NOMO-1 treated with DMSO at 0.1 percent for 48 hours (cell line): ENCODE measurements at regions not wholly inside any gene's neighbourhood (a gene's known extent, or its start where the extent isn't known, plus 50 kb on each side); places are given as distances from the start of the nearest gene placed in this dataset.
"Not testable (repeated sequence)": the region's sequence is repeated elsewhere in the genome, so short reads cannot be mapped to it uniquely, and the experiment has no call there.

Source experiments
- DNase-seq: peaks from one replicate; lab custom pipeline; 2025; ENCODE audit not compliant: unreplicated experiment; lab: John Stamatoyannopoulos, UW

DNA sequence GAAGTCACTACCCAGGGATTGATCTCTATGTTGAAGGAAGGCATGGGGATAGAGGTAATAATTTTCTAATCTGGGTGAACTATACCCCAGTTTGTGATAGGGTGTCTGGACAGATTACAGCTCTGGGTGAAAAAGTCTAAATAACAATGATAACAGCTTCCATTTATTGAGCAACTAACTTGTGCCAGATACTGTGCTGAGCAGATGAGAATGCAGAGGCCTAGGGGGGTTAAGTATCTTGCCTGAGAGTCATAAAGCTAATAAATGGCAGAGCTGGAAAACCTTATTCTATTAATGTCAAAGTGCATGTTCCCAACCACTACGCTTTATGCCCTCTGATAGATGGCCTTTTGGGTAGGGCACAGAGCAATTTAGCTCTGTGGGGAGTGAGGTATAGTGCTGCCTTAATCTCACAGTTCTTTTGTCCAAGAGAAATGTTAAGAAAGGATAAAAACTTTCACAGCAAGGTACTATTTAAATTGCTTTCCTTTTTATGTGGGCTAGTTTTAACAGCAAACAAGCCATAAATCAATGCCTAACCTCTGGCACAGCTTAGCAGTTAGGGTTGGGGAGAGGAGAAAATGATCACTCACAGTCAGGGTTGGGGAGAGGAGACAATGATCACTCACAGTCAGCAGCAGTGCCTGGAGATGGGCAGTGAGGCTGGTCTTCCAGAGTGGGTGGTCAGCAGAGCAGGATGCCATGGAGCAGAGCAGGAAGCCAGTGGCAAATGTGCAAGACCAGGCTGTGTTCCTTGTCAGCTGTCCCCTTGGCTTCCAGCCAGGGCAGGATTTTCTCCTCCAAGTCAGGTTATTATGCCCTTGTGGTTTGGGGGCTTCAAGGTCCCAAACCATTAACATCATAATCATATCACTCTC, 187.0 kb downstream of the CARTPT start:
- DNase-seq: no peak

DNA sequence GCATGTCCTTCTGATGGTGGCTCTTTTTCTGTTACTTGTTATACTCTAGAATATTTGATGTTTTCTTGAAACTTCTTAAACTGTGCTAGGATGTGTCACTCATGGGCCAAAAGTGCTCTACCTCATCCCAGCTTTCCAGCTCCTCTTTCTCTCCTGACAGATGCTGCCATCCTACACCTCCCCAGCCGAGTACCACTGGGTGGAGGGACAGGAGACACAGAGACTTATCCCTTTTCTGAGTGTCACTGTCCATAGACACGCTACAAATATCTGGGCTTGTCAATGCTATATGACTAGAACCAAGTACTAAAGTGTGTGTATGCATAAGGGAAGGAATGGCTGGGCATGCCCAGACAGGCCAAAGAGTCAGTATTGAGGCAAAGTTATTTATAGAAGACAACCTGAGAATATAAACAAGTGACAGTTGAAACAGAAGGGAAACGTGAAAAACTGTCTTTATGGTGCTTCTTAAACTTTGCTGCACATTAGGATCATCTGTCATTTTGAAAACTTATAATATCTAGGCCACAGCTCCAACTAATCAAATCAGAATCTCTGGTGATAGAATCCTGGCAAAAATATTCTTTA, 188.0 kb downstream of the CARTPT start:
- peak; percentile 14 for DNase-seq

DNA sequence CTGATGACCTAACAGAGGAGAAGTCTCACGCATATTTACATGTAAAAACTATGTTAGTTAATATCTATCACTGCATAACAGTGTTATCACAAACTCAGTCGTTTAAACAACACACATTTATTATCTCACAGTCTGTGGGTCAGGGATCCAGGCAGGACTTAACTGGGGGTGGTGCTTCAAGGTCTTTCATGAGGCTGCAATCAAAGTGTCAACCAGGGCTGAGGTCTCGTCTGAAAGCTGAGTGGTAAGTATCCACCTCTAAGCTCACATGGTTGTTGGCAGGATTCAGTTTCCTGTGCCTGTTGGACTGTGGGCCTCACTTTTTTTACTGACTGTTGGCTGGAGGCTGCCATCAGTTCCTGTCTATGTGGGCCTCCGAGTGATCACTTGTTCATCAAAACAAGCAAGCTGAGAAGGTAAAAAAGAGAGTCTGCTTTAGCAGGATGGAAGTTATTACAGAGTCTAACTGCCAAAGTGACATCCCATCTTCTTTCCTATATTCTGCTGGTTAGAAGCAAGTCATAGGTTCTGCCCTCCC, 188.6 kb downstream of the CARTPT start:
- DNase-seq: no peak

- DNase-seq: no peak
These were observed 191.7 kb downstream of the CARTPT start for GRCh38 chr5:71910741-71911140.

GRCh38 chr5:71912021-71912420, 192.9 kb downstream of the CARTPT start:
- no peak for DNase-seq

DNA sequence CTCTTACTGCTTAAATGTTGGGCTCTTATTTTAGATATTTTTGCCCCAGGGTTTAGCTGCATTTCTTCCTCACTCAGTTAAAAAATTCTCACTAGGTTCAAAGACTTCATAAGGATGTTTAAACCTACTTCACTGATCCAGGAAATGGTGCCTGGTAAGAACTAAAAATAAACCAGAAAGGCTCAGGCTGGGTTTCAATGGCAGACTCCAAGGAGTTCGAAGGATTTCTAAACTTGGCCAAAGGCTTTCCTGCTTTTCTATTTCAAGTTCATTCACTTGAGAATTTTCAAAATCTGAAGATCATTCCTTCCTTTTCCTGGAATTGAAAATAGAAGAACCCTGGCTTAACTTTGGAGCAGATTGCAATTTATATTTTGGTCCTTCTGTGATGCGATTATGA, 193.0 kb upstream of the MAP1B start:
- DNase-seq: no peak

- DNase-seq: no peak
These were observed 184.6 kb upstream of the MAP1B start for GRCh38 chr5:71922584-71923106.

DNA sequence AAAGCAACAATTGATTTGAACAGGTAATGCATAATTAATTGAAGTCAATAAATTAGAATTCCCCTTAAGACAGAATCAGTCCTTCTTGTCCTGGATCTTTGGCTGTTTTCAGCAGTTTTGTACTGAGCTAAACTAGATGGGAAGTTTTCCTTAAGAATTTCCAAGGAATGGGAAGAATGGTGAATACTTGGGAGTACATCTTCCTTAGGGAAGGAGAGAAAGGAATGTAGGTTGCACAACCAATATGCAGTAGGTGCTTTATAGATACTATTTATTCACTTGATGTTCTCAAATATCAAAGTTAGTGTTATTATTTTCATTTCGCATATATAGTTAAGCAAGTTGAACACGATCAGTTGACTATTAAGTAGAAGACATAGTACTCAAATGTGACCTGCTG, 183.5 kb upstream of the MAP1B start:
- no peak for DNase-seq

DNA sequence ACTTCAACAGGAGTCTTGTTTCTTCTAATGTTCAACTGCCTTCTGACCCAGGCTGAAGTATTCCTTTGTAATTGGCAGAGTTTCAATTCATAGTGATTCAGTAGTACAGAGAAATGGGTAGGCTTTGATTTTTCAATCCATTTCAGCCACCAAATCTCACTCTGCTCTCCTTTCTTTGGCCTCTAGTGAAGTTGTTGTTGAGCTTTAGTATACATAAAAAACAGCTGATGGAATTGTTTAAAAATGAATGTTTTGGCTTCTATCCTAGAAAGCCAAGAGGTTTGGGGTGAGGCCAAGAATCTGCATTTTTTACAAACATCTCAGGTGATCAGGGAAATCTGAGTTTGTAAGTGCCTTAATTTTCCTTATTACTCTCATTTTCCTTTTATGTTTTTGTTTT, 182.9 kb upstream of the MAP1B start:
- DNase-seq: no peak

GRCh38 chr5:71924980-71925379, 182.3 kb upstream of the MAP1B start:
- DNase-seq: no peak

GRCh38 chr5:71925608-71926091, 181.6 kb upstream of the MAP1B start:
- DNase-seq: no peak

GRCh38 chr5:71929003-71929402, 178.3 kb upstream of the MAP1B start:
- no peak for DNase-seq

- DNase-seq: not testable (repeated sequence)
These were observed 176.7 kb upstream of the MAP1B start for GRCh38 chr5:71930554-71930953.

GRCh38 chr5:71932131-71932654, 175.1 kb upstream of the MAP1B start:
- no peak for DNase-seq

- no peak for DNase-seq
These were observed 174.5 kb upstream of the MAP1B start for GRCh38 chr5:71932655-71933338.

DNA sequence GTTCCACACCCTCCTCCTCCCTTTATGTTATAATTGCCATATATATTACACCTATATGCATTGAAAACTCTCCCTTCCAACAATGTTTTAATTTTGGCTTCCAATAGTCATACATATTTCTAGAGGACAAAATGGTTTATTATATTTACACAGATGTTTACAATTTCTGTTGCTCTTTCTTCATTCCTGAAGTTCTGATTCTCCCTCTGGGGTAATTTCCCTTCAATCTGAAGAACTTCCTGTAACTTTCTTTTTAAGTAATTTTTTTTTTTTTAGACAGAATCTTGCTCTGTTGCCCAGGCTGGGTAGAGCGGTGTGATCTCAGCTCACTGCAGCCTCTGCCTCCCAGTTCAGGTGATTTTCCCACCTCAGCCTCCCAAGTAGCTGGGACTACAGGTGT, 173.0 kb upstream of the MAP1B start:
- DNase-seq: no peak

DNA sequence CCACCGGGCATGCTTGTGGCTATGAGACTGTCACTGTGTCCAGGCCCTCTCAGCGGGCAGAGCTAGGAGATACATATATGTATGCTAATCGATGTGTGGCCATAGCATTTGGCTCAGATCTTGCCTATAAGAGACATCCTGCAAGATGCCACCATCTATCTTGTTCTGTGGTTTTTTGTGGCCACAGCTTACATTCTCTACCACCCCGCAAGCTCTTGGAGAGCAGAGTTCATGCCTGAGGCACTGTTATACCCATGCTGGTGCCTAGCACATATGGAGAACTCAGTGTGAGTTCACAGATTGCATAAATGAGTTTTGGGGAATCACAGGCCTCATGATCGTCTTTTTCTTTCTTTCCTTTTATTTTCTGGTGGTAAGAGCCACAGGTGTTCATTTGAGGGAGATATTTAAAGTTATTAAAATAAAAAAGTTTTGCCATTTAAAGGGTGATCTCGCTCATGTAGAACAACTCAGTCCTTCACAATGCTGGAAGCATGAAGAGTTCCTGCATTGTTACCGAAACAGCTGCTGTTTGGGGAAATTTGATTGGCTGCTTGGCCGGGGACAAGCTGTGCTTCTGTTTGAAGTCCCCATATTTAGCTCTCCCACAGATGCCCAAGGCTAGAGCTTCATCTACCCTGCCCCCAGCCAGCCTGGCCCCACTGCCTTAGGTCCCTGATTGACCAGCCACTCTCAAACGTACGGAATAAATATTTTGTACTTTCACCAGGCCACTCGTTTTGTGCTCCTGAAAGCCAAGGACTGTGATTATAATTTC, 169.2 kb upstream of the MAP1B start:
- no peak for DNase-seq

DNA sequence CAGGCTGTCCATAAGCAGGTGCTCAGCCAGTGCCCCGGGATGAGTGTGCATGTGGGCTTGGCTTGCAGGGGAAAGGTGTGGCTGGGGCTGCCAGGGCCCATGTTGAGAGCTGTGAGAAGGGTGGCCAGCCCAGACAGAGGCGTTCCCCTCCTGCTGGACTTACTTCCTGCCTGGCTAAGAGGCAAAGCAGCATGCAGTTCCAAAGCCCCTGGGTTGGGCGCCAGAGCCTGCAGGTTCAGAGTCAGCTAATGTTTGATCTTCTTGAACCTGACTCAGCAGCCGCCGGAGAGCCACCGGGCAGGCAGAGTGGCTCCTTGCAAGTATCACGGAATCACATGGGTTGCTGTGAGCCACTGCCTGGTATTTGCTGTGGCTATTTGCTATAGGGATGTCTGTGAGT, 168.4 kb upstream of the MAP1B start:
- DNase-seq: no peak

- DNase-seq: no peak
These were observed 167.6 kb upstream of the MAP1B start for GRCh38 chr5:71939452-71940230.

DNA sequence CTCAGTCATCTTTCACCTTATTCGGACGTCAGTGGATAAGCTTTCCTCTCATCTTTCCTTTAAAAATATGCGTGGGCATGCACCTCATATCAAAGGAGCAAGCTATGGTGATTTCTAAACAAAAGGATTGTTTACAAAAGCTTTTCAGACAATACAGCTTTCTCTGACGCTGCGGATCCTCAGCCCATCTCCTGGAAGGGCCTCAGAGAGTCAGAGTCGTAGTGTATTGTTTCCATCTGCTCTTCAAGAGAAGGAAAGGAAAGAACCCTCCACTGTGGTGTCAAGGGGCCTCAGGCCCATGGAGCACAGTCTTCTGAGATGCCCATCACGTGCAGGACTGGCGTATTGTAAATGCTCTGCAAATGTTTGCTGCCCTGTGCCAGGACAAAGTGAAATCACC, 163.4 kb upstream of the MAP1B start:
- no peak for DNase-seq
